ENCODE measurements at regions not wholly inside any gene's neighbourhood (a gene's known extent, or its start where the extent isn't known, plus 50 kb on each side); places are given as distances from the start of the nearest gene placed in this dataset.

DNA sequence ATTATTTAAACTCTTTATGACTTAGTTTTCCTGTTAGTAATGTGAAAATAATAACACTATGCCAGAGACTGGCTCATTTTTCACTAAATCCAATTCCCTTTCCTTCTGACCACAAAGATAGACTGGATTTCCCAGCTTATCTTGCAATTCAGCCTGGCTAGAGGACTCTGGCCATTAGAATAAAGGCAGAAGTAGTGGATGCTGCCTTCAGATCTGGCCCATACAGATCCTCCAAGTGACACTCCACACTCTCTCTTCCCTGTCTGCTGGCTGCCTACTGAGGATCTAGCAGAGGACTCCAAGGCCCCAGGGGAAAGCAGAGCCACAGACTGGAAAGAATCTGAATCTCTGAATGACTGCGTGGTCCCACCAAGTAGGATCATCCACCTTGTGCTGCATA lies 188.8 kb upstream of the LMNTD1 start:
- POLR2A ChIA-PET = no interaction called here
- DNase-seq (ENCODE audit: extremely low spot score) = no peak
- TF ChIP-seq, protein P1, sequence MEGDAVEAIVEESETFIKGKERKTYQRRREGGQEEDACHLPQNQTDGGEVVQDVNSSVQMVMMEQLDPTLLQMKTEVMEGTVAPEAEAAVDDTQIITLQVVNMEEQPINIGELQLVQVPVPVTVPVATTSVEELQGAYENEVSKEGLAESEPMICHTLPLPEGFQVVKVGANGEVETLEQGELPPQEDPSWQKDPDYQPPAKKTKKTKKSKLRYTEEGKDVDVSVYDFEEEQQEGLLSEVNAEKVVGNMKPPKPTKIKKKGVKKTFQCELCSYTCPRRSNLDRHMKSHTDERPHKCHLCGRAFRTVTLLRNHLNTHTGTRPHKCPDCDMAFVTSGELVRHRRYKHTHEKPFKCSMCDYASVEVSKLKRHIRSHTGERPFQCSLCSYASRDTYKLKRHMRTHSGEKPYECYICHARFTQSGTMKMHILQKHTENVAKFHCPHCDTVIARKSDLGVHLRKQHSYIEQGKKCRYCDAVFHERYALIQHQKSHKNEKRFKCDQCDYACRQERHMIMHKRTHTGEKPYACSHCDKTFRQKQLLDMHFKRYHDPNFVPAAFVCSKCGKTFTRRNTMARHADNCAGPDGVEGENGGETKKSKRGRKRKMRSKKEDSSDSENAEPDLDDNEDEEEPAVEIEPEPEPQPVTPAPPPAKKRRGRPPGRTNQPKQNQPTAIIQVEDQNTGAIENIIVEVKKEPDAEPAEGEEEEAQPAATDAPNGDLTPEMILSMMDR (IDR thresholded peaks at IDR 0.05; ENCODE audit: control extremely low read depth, extremely low read depth, low read depth, missing control alignments) = no peak
- CTCF ChIA-PET = no interaction called here

DNA sequence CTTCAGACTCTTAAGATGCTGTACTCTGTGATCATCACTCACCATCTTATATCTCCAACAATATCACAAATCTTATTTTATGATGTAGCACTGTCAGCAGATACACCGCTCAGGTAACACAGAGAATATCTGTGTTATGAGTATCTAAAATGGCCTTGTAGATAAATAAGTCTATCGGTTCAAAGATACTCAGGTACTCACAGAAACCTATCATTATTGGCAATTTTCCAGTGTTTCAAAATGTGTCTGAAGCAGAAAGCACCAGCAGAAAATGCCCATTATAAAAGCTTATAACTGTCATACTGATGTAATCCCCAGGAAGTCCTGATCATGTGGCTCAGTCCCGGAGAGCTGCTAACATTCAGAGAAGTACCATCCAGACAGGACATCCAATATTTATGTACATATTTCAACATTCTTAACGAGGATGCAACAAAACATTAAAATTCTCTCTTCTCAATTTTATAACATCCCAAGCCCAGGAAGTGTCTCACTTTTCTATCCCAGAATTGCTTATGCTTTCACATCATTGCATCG lies 190.7 kb upstream of the LMNTD1 start:
- TF ChIP-seq, protein P1 (IDR thresholded peaks at IDR 0.05; ENCODE audit: control extremely low read depth, extremely low read depth, low read depth, missing control alignments) = no peak

GRCh38 chr12:25744313-25744712 lies 191.2 kb upstream of the LMNTD1 start:
- POLR2A ChIA-PET = no interaction called here
- no peak for DNase-seq (ENCODE audit: extremely low spot score)
- TF ChIP-seq, protein P1 (IDR thresholded peaks at IDR 0.05; ENCODE audit: control extremely low read depth, extremely low read depth, low read depth, missing control alignments) = no peak
- CTCF ChIA-PET = interaction anchor here (0.9 kb wide), 1 partner anchor 12 kb away, joined by 3 read pairs; no protein-coding TSS in a partner anchor

More for the DNA sequence above, 190.7 kb upstream of the LMNTD1 start:
- ChIA-PET POLR2A (no interaction called here), CTCF (interaction anchor here (1.2 kb wide), 1 partner anchor 9 kb away, joined by 6 read pairs; no protein-coding TSS in a partner anchor)
- DNase-seq (ENCODE audit: extremely low spot score) = no peak

GRCh38 chr12:25745281-25745680 lies 192.2 kb upstream of the LMNTD1 start:
- ChIA-PET CTCF (no interaction called here), POLR2A (no interaction called here)
- TF ChIP-seq, protein P1 (IDR thresholded peaks at IDR 0.05; ENCODE audit: control extremely low read depth, extremely low read depth, low read depth, missing control alignments) = no peak
- no peak for DNase-seq (ENCODE audit: extremely low spot score)

DNA sequence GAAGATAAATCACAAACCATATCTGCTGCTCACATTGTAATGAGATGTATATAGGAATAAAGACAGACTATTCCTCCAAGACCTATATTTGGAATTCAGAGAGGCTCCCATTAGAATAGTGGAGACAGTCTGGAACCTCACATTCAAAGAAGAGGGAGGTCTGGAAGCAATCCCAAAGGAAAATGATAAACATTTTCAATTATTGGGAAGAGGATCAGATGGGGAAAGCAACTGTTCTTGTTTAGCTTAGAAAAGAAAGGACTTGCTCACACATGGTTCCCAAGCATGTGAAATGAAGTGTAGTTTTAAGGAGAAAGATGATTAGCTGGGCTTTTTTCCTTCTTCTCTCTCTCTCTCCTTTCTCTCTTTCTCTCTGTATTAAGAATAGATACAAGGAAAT lies 193.0 kb upstream of the LMNTD1 start:
- TF ChIP-seq, protein P1 (IDR thresholded peaks at IDR 0.05; ENCODE audit: control extremely low read depth, extremely low read depth, low read depth, missing control alignments) = no peak
- no peak for DNase-seq (ENCODE audit: extremely low spot score)
- ChIA-PET POLR2A (no interaction called here), CTCF (interaction anchor here (1.3 kb wide), 1 partner anchor 33 kb away, joined by 4 read pairs; no protein-coding TSS in a partner anchor)

DNA sequence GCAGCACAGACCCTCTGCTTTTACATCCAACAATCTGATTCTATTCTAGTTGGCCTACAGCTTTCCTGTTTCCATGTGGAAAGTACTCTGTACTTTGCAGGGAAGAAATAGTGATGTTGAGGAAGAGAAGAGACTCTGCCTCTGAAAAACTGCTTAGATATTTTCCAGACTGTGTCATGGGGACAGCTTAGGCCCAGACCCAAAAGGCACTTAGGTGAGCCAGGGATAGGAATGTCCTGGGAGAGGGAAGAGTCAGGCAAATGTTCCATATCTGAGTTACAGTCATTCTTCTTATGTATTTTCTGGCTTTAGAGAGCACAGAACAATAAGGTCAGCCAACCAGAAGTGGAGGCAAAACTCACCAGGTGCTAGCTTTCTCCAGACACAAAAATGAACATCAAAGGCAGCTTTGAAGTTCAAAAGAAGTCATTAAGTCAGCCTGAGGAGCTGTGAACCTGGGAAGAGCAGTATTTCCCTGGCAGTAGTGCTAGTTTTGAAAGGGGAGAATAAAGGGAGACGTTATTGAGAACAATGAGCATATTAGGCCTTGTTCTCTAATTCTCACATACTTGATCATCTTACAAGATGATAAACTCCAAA lies 199.7 kb upstream of the LMNTD1 start:
- CTCF ChIA-PET = interaction anchor here (1.5 to 1.6 kb wide), 2 partner anchors 10 to 13 kb away, joined by 4 to 6 read pairs; no protein-coding TSS in a partner anchor
- DNase-seq (ENCODE audit: extremely low spot score) = no peak
- POLR2A ChIA-PET = no interaction called here
- TF ChIP-seq, protein P1 (IDR thresholded peaks at IDR 0.05; ENCODE audit: control extremely low read depth, extremely low read depth, low read depth, missing control alignments) = no peak
